Stimulated activated CD8-positive, alpha-beta memory T cell treated with anti-CD3 and anti-CD28 coated beads, Interleukin-4, amount 100 ng/mL, for 4 hours (primary cell): ENCODE measurements at regions not wholly inside any gene's neighbourhood (a gene's known extent, or its start where the extent isn't known, plus 50 kb on each side); places are given as distances from the start of the nearest gene placed in this dataset.

Source experiments
- DNase-seq, 2 donors: peaks; one replicate each; pipeline ENCODE4 v3.0.0-alpha.2; 2020; ENCODE audit warnings: low read depth in 2 of 2, low spot score in 1 of 2

DNA sequence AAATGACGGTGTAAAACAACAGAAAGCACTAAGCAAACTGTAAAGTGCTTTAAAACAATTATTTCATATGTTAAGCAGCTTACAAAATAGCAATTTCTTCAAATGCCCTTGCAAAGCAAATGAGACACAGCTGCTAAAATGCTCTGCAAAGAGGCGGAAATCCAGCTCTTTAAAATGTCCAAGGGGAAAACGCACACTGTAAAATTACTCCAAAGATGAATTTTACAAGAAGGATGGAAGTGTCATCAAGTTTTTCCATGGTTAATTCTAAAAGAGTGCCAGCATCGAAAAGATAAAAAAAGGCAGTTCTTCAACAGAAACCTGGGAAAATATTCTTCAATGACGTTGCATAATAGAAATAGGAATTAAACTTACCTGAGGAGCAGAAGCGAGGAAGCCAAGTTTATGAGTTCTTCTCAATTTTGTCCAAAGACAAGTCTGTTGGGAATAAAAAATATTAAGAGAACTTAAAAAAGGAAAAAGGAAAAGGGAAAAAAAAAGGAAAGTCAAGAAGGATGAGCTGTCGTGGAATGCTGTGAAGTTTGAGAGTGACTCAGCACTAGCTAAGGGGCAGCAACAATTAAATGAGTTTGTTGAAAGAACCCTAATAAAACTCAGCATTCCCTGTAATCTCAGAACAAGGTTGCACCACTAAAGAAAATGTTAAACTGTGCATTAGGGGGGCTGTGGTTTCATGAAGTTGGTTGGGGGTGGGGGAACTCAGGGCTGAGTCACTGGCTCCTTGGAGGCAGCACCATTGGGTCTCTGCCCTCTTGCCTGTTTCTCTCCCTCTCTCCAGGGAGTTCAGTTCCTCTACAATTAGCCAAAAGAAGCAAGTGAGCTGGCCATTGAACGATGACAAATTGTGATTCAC lies 64.2 kb upstream of the BLID start:
- DNase-seq, result no peak

DNA sequence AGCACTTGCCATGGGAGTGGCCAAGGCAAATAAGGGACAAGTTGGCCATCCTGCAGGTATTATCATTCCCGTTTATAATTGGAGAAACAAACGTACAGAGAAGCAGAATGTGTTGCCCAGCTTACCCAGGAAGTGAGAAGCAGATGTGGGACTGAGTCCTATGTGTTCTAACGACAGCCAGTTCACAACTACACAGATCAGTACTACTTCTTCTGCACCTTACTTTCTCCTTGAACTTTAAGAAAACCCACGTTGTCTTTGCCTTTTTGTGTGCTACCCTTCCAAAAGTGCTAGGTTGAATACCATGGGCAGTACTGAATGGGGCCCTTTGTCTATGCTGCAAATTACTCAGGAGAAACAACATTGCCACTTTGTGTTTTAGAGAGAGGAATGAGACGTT lies 62.8 kb upstream of the BLID start:
- DNase-seq, result no peak

DNA sequence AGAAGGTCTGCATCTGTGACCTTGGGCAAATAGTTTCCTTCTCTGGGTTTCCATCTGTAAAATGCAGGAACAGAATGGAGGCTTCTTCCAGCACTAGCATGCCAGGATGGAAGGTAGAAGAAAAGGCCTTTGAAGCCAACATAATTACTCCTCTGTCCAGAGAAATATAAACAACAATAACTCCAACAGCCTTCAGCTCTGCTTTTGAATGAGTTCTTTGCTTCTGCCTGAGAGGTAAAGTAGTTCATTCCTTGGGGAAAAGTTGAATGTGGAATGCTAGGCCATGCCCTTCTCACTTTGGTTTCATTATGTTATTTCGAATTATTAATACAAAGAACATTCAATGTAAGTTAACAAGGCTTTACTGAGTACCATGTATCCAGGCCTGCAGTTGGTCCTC lies 61.2 kb upstream of the BLID start:
- DNase-seq, result no peak

DNA sequence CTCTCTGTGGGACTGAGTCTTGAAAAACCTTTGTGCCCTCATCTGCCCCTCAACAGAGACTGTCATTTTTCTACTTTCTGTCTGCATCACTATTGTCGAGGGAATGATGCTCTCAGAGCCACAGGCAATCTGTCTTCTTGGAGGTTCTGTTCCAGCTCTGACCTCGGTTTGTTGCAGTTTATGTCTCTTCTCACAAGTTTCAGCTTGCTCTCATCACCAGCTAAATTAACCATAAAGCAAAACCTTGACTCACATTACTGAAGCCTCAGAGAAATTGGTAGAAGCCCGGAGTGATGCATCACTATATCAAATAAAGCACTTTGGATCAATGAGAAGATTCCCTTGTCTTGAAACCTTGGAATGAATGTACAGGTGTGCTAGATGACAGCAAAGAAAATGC lies 60.6 kb upstream of the BLID start:
- no peak for DNase-seq

DNA sequence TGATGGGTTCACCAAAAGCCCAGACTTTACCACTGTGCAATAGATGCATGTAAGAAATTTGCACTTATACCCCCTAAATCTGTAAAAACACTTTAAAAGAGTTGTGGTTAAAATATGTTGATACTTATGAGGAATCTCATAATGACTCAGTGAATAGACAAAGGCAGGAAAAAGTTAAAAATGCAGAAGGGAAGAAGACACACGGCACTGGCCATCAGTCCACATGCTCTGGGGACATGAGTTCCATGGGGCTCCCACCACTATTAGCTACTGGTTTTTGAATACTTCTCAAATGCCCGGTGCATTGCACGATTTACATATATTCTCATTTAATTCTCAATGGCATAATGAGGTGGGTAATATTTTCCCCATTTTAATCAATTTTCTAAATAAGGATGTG lies 59.3 kb upstream of the BLID start:
- no peak for DNase-seq

DNA sequence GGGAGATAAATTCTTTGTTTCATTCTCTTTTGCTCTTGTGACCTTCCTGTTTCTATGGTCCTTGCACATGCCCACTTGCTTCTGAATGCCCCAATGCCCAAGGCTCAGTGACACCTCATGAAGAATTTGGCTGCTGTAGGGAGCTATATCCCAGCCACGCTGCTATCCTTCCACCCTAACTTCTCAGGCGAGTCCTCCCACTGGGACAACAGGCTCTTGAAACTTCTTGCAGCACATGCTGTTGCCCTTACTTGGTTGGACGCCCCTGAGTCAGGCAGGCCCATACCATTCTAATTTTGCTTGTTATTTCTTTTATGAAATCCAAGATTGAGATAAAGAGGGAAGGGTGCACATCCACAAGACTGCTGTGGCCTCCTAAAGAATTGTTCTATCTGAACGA lies 57.6 kb upstream of the BLID start:
- no peak for DNase-seq

DNA sequence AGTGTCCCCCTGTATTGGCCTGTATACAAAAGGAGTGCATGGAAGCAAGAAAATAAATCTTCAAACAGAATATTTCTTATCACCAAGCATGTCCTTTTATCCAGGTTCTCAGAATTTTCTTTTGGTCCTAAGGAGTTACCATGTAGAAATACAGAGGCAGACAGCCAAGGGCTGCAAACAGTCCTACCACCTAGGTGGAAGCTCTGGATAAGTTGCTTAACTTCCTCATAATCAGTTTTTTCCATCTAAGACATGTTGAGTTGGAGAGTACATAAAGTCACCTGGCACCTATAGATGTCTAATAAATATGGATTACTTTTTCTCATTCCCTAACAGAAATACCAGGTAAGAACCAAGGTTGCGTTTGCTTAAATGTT lies 57.0 kb upstream of the BLID start:
- no peak for DNase-seq

DNA sequence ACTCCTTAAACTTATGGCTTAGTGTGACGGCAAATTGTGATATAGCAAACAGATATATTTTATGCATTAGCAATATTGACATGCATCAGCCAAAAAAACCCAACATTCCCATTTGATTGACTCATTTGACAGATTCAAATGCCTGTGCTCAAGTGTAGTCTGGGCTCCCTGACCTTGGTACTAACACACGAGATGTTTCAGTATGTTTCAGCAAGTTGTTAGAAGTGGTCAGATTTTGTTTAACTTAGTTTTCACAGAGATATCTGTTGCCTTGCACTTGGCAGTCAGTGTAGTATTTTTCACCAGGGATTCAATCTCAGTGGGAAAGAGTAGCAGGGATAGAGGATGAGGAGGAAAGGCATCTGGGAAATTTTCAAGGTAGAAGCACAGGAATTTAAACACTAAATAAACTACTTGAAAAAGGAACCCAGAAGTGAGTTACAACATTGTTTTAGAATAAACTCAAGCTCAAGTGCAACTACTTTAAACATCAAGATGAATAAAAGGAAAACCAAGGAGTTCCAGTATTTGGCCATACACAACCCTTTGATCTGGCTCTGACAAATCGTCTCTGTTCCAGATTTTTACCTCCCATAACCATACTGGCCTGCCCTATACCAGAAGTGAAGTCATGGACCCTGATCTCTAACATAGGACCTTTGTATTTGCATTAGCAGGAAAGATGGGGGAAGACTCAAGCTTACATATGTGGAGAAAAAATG lies 56.5 kb upstream of the BLID start:
- no peak for DNase-seq

DNA sequence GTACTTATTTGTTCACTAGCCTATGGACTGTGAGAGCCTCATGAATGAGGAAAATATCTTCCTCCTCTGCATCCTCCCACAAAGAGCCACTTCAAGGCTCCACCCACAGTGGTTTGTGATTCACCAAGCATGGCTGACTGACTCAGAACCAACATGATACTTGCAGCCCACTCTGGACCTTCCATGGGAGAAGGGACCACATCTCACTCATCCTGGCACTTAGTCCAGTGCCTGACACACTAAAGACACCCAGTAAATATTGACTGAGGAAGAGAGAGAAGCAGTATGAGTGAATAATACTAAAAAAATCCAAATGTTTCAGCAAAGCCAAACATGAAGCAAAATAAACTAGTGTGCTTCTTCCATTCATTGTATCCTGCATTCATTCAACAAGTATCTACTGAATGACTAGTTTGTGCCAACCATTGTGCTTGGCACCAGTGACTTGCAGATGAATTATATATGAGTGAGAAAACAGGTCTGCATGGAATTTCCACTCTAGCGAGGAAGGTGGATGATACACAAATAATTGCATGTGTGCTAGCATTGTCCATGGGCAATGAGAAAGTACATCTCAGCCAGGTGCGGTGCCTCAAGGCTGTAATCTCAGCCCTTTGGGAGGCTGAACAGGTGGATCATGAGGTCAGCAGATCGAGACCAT lies 54.9 kb upstream of the BLID start:
- no peak for DNase-seq

DNA sequence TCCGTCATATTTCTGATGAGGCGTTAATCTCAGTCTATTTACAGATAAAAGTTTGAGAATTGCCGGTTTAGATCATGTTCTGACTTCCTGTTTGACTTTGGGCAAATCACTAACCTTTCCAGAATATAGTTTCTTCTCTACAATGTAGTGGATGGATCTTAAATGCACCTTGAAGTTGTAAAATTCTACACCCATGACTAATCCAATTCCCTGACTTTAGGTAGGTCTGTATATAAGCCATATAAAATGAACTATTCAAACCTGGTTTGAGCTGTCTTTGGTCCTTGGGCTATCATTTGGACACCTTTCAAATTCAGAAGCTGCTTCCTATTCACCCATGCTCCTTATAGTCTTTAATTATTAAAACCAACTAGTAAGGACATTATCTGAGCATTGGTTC lies 52.2 kb upstream of the BLID start:
- DNase-seq, result no peak

DNA sequence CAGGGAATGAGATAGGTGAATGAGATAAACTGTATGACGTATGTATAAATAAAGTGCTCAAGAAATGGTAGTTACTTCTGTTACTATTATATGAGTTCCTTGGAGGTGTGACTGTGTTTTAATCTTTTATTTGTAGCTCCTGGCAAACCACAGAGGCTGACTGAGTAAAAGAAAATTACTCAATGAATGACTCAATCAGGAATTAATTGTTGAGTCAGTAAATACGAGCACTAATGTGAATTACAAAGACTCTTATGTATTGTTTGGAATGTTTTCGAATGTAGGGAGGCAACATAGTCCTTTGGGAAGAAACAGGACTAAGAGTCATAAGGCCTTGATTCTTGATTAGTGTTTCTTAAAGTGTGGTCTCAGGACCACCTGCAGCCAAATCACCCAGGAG lies 51.1 kb upstream of the BLID start:
- no peak for DNase-seq

DNA sequence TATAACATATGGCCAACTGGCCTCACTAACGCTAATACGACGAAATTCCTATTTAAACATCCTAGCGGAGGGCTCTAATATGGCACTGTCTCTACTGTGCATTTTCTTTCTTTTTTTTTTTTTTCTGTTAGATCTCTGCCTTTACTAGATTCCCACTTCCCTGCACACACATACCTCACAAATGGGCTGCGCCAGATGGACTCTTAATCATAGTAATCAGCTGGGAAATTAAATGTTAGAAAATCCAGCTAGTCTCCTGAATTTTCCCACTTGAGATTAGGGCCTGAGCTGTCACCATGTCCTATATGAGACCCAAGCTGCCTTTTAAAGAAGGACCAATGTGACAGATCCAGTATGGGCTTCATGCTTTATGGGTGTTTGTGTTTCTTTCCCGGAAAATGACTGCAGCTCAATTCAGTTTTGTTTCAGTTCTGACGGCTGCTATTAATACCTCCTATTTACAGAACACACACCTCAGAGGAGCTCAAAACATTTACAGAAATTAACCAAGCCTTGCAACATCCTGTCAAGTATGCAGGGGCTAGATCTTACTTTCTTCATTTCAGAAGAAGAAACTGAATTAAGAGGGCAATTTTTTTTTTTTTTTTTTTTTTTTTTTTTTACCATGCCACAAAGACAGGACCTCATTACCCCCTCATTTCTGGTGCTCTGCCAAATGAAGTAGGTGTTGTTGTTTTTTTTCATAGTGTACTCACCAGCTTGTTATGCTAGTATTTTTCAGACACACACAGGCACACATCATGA lies 49.8 kb upstream of the BLID start:
- DNase-seq, result no peak
